Kidney epithelial cell (primary cell): ENCODE measurements at regions not wholly inside any gene's neighbourhood (a gene's known extent, or its start where the extent isn't known, plus 50 kb on each side); places are given as distances from the start of the nearest gene placed in this dataset.

Source experiments
- DNase-seq: peaks from one replicate; pipeline ENCODE4 v3.0.0-alpha.2; 2010; ENCODE audit warnings: low read depth
- H3K27me3 ChIP-seq: 2 replicates; pipeline ENCODE4 v1.6.0; 2011; ENCODE audit warnings: low read length; ENCODE audit not compliant: control insufficient read depth, insufficient read depth
- H3K36me3 ChIP-seq: 2 replicates; pipeline ENCODE4 v1.5.1; 2011; ENCODE audit warnings: low read length; ENCODE audit not compliant: control insufficient read depth, insufficient read depth
- H3K4me3 ChIP-seq: 2 replicates; pipeline ENCODE4 v1.5.1; 2011; ENCODE audit warnings: low read depth, mild to moderate bottlenecking, control low read depth, low read length
- CTCF ChIP-seq: IDR thresholded peaks from 2 replicates; pipeline ENCODE4 v1.5.1; 2011; ENCODE audit warnings: mild to moderate bottlenecking, moderate library complexity, low read length, control low read depth, inconsistent platforms; ENCODE audit not compliant: insufficient read depth, poor library complexity, severe bottlenecking

- Histone ChIP-seq H3K36me3 (no peaks in the 10 kb centered on the region), H3K27me3 (no peaks in the 10 kb centered on the region), H3K4me3 (no peak overlapping the region)
- no peak for DNase-seq
- TF ChIP-seq CTCF: no peak
These were observed 160.1 kb downstream of the SALL1 start for GRCh38 chr16:50991006-50991405.

- Histone ChIP-seq H3K4me3 (no peak overlapping the region), H3K36me3 (no peaks in the 10 kb centered on the region), H3K27me3 (no peaks in the 10 kb centered on the region)
- no peak for DNase-seq
- no peak for TF ChIP-seq CTCF
These were observed 162.0 kb downstream of the SALL1 start for GRCh38 chr16:50989047-50989446.

GRCh38 chr16:50988441-50988840, 162.6 kb downstream of the SALL1 start:
- no peaks in the 10 kb centered on the region for H3K36me3 ChIP-seq
- no peak for DNase-seq
- H3K4me3 ChIP-seq: no peak overlapping the region
- H3K27me3 ChIP-seq: no peaks in the 10 kb centered on the region
- no peak for TF ChIP-seq CTCF

- H3K4me3 ChIP-seq: no peak overlapping the region
- H3K36me3 ChIP-seq: no peaks in the 10 kb centered on the region
- TF ChIP-seq CTCF: no peak
- DNase-seq: no peak
- no peaks in the 10 kb centered on the region for H3K27me3 ChIP-seq
These were observed 164.6 kb downstream of the SALL1 start for GRCh38 chr16:50986453-50986852.

- H3K4me3 ChIP-seq: no peak overlapping the region
- H3K27me3 ChIP-seq: no peaks in the 10 kb centered on the region
- no peak for TF ChIP-seq CTCF
- no peak for DNase-seq
- no peaks in the 10 kb centered on the region for H3K36me3 ChIP-seq
These were observed 165.3 kb downstream of the SALL1 start for GRCh38 chr16:50985733-50986132.

- no peaks in the 10 kb centered on the region for H3K36me3 ChIP-seq
- H3K27me3 ChIP-seq: no peaks in the 10 kb centered on the region
- no peak overlapping the region for H3K4me3 ChIP-seq
- no peak for TF ChIP-seq CTCF
- no peak for DNase-seq
These were observed 166.4 kb downstream of the SALL1 start for GRCh38 chr16:50984688-50985087.
